Uterus (tissue), 2 donors: ENCODE measurements at regions not wholly inside any gene's neighbourhood (a gene's known extent, or its start where the extent isn't known, plus 50 kb on each side); places are given as distances from the start of the nearest gene placed in this dataset.

Source experiments
- POLR2A ChIP-seq, 2 donors: fragments of 450-650 bp; IDR thresholded peaks; one replicate each; pipeline ENCODE4 v1.6.1; 2016; ENCODE audit warnings: antibody characterized with exemption in 2 of 2, mild to moderate bottlenecking in 1 of 2, moderate library complexity in 1 of 2
- TF ChIP-seq, protein P1 (sequence below), 4 experiments: fragments of 200-600 bp in 2 of 4; fragments of 450-650 bp in 2 of 4; sonication (generic) in 2 of 4; IDR thresholded peaks; one replicate each; pipeline ENCODE4 v1.5.1; 2016 to 2019; ENCODE audit warnings: antibody characterized with exemption in 4 of 4, mild to moderate bottlenecking in 2 of 4, moderate library complexity in 1 of 4

- TF ChIP-seq, protein P1, sequence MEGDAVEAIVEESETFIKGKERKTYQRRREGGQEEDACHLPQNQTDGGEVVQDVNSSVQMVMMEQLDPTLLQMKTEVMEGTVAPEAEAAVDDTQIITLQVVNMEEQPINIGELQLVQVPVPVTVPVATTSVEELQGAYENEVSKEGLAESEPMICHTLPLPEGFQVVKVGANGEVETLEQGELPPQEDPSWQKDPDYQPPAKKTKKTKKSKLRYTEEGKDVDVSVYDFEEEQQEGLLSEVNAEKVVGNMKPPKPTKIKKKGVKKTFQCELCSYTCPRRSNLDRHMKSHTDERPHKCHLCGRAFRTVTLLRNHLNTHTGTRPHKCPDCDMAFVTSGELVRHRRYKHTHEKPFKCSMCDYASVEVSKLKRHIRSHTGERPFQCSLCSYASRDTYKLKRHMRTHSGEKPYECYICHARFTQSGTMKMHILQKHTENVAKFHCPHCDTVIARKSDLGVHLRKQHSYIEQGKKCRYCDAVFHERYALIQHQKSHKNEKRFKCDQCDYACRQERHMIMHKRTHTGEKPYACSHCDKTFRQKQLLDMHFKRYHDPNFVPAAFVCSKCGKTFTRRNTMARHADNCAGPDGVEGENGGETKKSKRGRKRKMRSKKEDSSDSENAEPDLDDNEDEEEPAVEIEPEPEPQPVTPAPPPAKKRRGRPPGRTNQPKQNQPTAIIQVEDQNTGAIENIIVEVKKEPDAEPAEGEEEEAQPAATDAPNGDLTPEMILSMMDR (IDR thresholded peaks at IDR 0.05), result no peak
- no peak for TF ChIP-seq POLR2A (IDR thresholded peaks at IDR 0.05)
These were observed 107.7 kb upstream of the NEO1 start for GRCh38 chr15:72944565-72944964.
